ENCODE measurements at regions not wholly inside any gene's neighbourhood (a gene's known extent, or its start where the extent isn't known, plus 50 kb on each side); places are given as distances from the start of the nearest gene placed in this dataset.

GRCh38 chr2:129803032-129803431, 176.4 kb upstream of the RAB6C start:
- TF ChIP-seq POLR2AphosphoS5 (IDR thresholded peaks at IDR 0.05; ENCODE audit: low read depth, low read length) (no peak), EZH2phosphoT487 (IDR thresholded peaks at IDR 0.05; ENCODE audit: borderline replicate concordance, low read depth) (no peak), NRF1 (IDR thresholded peaks at IDR 0.05; ENCODE audit: low read depth, low read length) (no peak), REST (IDR thresholded peaks at IDR 0.05; ENCODE audit: low read depth, low read length) (no peak), CTCF (IDR thresholded peaks at IDR 0.05) (no peak), TAF1 (IDR thresholded peaks at IDR 0.05; ENCODE audit: borderline replicate concordance, low read depth, low read length) (no peak), RCOR1 (IDR thresholded peaks at IDR 0.05; ENCODE audit: low read length) (no peak), JUND (IDR thresholded peaks at IDR 0.05) (no peak), NFIC (IDR thresholded peaks at IDR 0.05; ENCODE audit: borderline replicate concordance) (no peak), FOXM1 (IDR thresholded peaks at IDR 0.05; ENCODE audit: low read depth) (no peak), USF1 (IDR thresholded peaks at IDR 0.05; ENCODE audit: borderline replicate concordance, low read depth) (no peak), EP300 (IDR thresholded peaks at IDR 0.05; ENCODE audit: borderline replicate concordance in 1 of 2, low read depth in 1 of 2, low read length in 1 of 2) (no peak), MEF2A (IDR thresholded peaks at IDR 0.05; ENCODE audit: borderline replicate concordance, low read depth) (no peak), GABPA (IDR thresholded peaks at IDR 0.05; ENCODE audit: low read depth) (no peak)

All from SK-N-SH (cell line).